KMS-11 (cell line): ENCODE measurements at regions not wholly inside any gene's neighbourhood (a gene's known extent, or its start where the extent isn't known, plus 50 kb on each side); places are given as distances from the start of the nearest gene placed in this dataset.

Experiments
- H2AFZ ChIP-seq: fragments of 200-600 bp; sonication (generic); 2 replicates; pipeline ENCODE4 v1.6.1; 2016; ENCODE audit warnings: antibody characterized with exemption, mixed run types, low read depth
- H3K27ac ChIP-seq: fragments of 200-600 bp; sonication (generic); 2 replicates; pipeline ENCODE4 v1.6.1; 2016; ENCODE audit warnings: mild to moderate bottlenecking, mixed run types
- H3K27me3 ChIP-seq: fragments of 200-600 bp; sonication (generic); 2 replicates; pipeline ENCODE4 v1.6.1; 2017; ENCODE audit warnings: mild to moderate bottlenecking, low read depth, mixed run types, moderate library complexity; ENCODE audit not compliant: insufficient read depth
- H3K36me3 ChIP-seq: fragments of 200-600 bp; sonication (generic); 2 replicates; pipeline ENCODE4 v1.6.1; 2017; ENCODE audit warnings: mild to moderate bottlenecking, mixed run types; ENCODE audit not compliant: insufficient read depth
- H3K4me1 ChIP-seq: fragments of 200-600 bp; sonication (generic); 2 replicates; pipeline ENCODE4 v1.6.1; 2016; ENCODE audit warnings: mild to moderate bottlenecking, low read depth, mixed run types; ENCODE audit not compliant: poor library complexity, severe bottlenecking
- H3K4me2 ChIP-seq: fragments of 200-600 bp; sonication (generic); 2 replicates; pipeline ENCODE4 v1.7.0; 2016; ENCODE audit warnings: mild to moderate bottlenecking, mixed run types
- H3K4me3 ChIP-seq: fragments of 200-600 bp; sonication (generic); IDR thresholded peaks from 2 replicates; pipeline ENCODE4 v1.6.1; 2017; ENCODE audit warnings: low read depth, low read length, mixed read lengths; ENCODE audit not compliant: insufficient read depth
- H3K79me2 ChIP-seq: fragments of 200-600 bp; sonication (generic); 2 replicates; pipeline ENCODE4 v1.6.1; 2016; ENCODE audit warnings: low read depth, mixed run types; ENCODE audit not compliant: insufficient read depth
- H3K9ac ChIP-seq: fragments of 200-600 bp; sonication (generic); 2 replicates; pipeline ENCODE4 v1.6.1; 2016; ENCODE audit warnings: mild to moderate bottlenecking, mixed run types
- H4K20me1 ChIP-seq: fragments of 200-600 bp; sonication (generic); 2 replicates; pipeline ENCODE4 v1.6.1; 2016; ENCODE audit warnings: mild to moderate bottlenecking, mixed run types; ENCODE audit not compliant: insufficient read depth
- TF ChIP-seq, protein P1 (sequence below): fragments of 200-600 bp; sonication (generic); conservative IDR thresholded peaks from 2 replicates; pipeline ENCODE4 v1.6.1; 2017; ENCODE audit warnings: low read depth, mild to moderate bottlenecking, antibody characterized with exemption, low read length, moderate library complexity, mixed read lengths

GRCh38 chr9:119639287-119639955 is 270.2 kb upstream of the BRINP1 start:
- H3K9ac ChIP-seq: no peak overlapping the region
- no peak overlapping the region for H3K4me2 ChIP-seq
- H3K36me3 ChIP-seq: no peaks in the 10 kb centered on the region
- no peaks in the 10 kb centered on the region for H3K4me1 ChIP-seq
- no peaks in the 10 kb centered on the region for H3K79me2 ChIP-seq
- no peak overlapping the region for H2AFZ ChIP-seq
- no peaks in the 10 kb centered on the region for H4K20me1 ChIP-seq
- no peak overlapping the region for H3K4me3 ChIP-seq
- H3K27me3 ChIP-seq: no peaks in the 10 kb centered on the region
- TF ChIP-seq, protein P1, sequence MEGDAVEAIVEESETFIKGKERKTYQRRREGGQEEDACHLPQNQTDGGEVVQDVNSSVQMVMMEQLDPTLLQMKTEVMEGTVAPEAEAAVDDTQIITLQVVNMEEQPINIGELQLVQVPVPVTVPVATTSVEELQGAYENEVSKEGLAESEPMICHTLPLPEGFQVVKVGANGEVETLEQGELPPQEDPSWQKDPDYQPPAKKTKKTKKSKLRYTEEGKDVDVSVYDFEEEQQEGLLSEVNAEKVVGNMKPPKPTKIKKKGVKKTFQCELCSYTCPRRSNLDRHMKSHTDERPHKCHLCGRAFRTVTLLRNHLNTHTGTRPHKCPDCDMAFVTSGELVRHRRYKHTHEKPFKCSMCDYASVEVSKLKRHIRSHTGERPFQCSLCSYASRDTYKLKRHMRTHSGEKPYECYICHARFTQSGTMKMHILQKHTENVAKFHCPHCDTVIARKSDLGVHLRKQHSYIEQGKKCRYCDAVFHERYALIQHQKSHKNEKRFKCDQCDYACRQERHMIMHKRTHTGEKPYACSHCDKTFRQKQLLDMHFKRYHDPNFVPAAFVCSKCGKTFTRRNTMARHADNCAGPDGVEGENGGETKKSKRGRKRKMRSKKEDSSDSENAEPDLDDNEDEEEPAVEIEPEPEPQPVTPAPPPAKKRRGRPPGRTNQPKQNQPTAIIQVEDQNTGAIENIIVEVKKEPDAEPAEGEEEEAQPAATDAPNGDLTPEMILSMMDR: no peak
- no peak overlapping the region for H3K27ac ChIP-seq

DNA sequence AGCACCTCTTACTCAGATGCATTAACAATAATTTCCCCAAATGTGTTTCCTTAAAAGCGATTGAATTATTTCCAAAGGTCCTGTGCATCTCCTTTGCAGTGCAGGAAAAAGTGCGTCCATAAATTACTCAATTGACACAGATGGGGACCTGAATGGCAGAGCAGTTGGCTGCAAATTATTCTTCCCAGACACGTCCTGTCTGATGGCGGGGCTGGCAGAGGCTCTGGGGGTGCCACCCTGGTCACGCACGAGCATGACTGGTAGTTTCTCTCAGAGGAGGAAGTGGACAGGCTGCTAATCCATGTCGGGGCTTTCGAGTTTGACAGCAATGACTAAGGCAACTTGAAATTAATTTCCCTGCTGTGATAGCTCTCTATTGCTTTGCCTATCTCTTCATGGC is 264.8 kb upstream of the BRINP1 start:
- Histone ChIP-seq H3K4me1 (no peaks in the 10 kb centered on the region), H3K36me3 (no peaks in the 10 kb centered on the region), H3K27ac (no peak overlapping the region), H3K4me3 (no peak overlapping the region), H3K79me2 (no peaks in the 10 kb centered on the region), H2AFZ (no peak overlapping the region), H4K20me1 (no peaks in the 10 kb centered on the region), H3K27me3 (no peaks in the 10 kb centered on the region), H3K4me2 (no peak overlapping the region), H3K9ac (no peak overlapping the region)
- TF ChIP-seq, protein P1: no peak

- no peak overlapping the region for H3K9ac ChIP-seq
- no peaks in the 10 kb centered on the region for H3K27me3 ChIP-seq
- no peak overlapping the region for H3K27ac ChIP-seq
- H3K4me2 ChIP-seq: no peak overlapping the region
- H3K79me2 ChIP-seq: no peaks in the 10 kb centered on the region
- H3K4me3 ChIP-seq: no peak overlapping the region
- TF ChIP-seq, protein P1: no peak
- H4K20me1 ChIP-seq: no peaks in the 10 kb centered on the region
- no peaks in the 10 kb centered on the region for H3K36me3 ChIP-seq
- no peaks in the 10 kb centered on the region for H3K4me1 ChIP-seq
- no peak overlapping the region for H2AFZ ChIP-seq
Measured at GRCh38 chr9:119611565-119611964, 242.3 kb upstream of the BRINP1 start.

GRCh38 chr9:119609277-119609971 is 240.2 kb upstream of the BRINP1 start:
- TF ChIP-seq, protein P1: no peak
- Histone ChIP-seq H3K9ac (no peak overlapping the region), H4K20me1 (no peaks in the 10 kb centered on the region), H3K79me2 (no peaks in the 10 kb centered on the region), H3K4me1 (no peaks in the 10 kb centered on the region), H2AFZ (no peak overlapping the region), H3K36me3 (no peaks in the 10 kb centered on the region), H3K27me3 (no peaks in the 10 kb centered on the region), H3K4me3 (no peak overlapping the region), H3K4me2 (no peak overlapping the region), H3K27ac (no peak overlapping the region)
